Activated T-helper 1 cell treated with anti-CD3 and anti-CD28 coated beads, Interleukin-2, amount 50 U/mL, for 16 hours (primary cell): ENCODE measurements at regions not wholly inside any gene's neighbourhood (a gene's known extent, or its start where the extent isn't known, plus 50 kb on each side); places are given as distances from the start of the nearest gene placed in this dataset.

Source experiments
- DNase-seq, 2 donors: peaks; one replicate each; pipeline ENCODE4 v3.0.0-alpha.2; 2020; ENCODE audit warnings: low read depth in 1 of 2, low spot score in 1 of 2

DNA sequence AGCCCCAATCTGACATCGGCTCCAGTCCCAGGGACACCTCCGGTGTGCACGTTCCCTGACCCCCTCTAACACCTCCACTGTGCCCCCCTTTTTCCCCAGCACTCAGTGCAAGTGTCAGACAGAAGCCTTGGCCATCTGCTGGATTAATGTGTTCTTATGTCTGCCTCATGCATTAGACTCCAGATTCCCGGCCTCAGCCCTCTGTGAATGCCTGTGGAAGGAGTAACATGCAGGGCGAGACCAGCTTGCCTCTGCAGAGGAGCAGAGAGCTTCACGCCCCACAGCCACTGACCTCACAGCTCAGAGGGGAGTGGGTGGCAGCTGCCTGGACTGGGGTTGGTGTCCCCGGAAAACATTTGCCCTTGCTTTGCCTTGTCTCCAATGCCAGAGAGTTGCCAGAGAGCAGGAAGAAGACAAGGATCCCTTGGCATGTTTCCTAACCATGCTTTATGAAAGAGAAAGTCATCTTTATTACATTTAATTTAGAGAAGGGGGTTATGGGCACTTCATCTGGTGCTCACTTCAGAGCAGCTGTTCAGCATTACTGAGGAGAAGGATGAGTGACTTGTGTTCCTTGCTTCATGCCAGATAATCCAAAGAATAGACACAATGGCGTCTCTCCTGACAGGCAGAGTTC, 91.6 kb upstream of the CXCL12 start:
- DNase-seq: no peak

DNA sequence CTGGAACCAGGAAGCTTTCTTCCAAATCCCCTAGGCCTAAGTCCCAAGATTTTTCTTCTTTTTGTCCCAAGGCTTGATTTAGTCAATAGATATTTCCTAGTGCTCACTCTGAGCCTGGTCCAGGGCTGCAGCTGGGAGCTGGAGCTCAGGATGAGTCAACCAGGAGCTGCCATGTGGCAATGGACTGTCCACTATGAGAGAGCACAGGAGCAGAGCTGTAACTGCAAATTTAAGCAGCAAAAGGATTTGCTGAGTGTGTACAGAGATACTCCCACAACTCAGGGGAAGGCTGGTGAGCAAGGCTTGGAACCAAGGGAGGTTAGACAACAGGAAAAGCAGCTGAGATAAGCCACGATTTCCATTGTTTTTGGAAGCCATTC, 92.1 kb upstream of the CXCL12 start:
- no peak for DNase-seq

DNA sequence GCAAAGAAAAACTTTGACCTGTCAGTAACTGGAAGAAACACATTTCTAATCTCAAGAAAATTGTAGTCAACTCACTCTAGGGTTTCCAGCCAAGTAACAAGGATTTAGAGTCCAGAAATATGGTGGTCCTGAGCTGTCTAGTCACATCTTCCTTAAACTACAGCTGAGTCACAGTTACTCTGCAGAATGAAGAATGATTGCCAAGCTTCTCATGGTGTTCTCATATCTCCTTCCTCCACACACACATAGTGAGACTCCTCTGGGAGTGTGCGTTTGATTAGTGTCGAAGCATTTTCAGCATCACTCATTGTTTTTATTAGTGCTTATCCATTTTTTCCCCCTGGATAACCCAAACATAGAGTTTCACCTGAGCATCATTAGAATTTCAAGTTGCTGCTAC, 93.1 kb upstream of the CXCL12 start:
- DNase-seq: no peak

DNA sequence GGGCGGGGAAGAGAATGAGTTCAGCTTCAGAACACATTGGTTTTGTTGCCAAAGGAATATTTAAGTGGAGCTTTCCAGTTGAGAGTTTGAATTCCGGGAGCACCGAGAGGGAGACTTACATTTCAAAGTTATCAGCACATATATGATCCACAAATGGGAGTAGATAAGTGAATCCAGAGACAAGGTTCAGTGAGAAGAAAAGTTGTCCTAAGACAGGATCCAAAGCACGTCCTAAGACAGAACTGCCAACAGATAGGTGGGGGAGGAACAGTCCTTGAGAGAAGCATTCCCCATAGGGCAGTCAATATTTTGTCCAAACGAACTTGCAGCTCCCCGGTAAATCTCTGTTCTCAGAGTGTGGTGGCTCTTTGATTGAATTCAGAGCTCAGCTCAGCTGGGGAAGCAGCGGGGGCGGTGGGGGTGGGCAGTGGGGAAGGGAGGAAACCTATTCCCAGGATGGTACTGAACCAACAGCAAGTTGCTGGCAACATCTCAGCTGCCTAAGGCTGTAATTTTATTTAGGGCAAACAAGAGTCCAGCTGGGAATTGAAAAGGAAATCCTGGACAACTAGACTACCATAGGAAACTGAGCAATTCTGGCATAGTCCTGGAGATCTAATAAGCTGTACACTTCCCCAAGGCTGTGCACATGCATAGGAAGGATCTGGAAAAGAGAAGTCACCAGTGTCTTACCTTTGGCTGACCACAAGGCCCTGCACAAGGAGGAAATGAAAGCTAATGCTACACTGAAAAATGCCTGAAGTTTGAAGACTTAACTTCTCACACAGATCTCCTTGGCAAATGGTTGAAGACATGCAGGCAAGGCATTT, 94.2 kb upstream of the CXCL12 start:
- DNase-seq: no peak

DNA sequence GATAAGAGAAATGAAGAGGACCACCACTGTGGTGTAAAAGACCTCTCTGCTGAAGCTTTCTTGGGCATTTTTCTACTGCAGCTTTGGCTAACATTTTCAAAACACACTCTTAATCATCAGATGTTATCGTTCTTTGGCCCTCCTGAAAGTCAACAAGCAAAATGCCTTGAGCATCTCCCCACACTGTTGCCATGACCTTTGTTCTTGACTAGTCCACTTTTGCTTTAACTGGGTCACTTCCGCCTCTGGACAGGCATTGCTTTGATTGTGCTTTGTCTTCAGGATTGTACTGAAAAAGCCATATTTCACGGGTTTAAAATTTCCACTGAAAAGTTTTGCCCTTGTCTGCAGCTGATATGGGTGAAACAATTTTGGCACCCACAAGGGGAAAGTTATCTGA, 107.8 kb upstream of the CXCL12 start:
- DNase-seq: no peak

DNA sequence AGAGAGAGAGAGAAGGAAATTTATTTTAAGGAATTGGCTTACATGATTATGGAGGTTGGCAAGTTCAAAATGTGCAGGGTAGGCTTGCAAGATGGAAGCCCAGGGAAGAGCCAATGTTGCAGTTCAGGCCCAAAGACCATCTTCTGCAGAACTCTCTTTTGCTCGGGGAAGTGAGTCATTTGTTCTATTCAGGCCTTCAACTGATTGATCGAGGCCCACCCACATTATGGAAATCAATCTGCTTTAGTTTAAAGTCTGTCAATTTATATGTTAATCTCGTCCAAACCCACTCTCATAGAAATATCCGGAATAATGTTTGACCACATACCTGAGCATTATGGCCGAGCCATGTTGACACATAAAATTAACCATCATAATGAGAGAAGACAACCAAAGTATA, 113.3 kb upstream of the CXCL12 start:
- no peak for DNase-seq

DNA sequence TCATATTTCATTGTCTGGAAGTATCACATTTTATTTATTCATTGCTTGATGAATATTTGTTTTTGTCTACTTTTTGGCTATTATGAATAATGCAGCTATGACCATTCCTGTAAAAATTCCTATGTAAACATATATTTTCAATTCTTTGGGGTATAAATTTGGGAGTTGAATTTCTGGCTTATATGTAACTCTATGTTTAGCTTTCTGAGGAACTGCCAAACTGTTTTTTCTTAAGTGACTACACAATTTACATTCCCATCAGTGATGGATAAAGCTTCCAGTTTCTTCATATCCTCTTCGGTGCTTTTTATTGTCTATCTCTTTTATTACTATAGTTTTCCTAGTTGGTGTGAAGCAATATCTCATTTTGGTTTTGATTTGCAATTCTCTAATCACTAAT, 115.6 kb upstream of the CXCL12 start:
- no peak for DNase-seq

DNA sequence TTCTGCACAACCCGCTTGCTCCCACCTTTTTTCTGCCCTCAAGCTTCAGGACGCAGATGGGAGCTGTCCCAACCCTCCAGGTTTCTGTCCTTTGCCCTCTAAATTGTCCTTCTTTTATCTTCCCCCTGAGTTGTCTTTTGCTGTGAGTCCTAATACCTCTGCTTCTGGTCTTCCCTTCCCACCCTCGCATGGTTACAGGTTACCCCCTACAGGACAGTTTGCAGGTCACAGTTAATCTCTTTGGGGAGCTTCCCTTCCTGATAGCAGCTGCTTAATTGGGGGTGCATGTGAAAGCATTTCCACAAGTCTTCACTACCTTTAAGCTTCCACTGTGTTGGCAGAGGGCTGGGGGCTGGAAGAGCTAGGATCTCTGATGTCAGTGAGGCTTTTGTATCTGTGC, 121.5 kb upstream of the CXCL12 start:
- DNase-seq: no peak

DNA sequence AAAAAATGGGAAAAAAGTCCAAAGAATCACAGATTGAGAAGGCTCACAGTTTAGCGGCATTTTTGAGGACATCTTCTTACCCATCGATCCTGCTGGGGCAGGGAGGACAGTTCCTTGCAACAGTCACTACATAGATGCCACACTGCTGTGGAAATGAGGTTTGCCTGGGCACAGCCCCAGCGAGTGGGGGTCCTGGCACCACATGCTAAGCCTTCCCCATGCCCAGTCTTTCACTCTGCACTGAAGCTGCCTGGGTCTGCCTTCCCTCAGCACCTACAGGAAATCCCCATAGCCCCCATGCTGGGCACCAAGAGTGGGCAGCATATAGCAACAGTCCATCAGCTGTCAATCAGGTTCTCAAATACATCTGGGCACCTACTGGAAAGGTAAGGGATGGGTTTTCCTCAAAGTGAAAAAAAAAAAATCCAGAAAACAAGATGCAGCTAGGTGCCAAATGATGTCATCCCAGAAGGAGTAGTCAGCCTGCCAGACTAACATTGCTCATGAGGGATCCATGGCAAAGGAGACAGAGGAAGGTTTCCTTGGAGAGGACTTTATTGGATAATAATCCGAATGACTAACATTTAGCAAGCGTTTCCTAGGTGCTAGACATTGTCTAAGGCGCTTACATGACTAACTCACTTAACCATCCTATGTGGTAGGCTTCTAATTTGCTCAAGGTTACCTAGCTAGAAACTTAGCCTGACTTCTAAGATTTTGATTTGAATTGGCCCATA, 125.7 kb upstream of the CXCL12 start:
- no peak for DNase-seq

DNA sequence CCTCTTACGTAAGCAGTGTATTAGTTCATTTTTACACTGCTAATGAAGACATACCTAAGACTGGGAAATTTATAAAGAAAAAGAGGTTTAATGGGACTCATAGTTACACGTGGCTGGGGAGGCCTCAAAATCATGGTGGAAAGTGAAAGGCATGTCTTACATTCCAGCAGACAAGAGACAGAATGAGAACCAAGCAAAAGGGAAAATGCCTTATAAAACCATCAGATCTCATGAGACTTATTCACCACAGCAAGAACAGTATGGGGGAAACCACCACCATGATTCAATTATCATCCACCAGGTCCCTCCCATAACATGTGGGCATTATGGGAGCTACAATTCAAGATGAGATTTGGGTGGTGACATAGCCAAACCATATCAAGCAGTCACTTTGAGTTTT, 126.3 kb upstream of the CXCL12 start:
- no peak for DNase-seq

DNA sequence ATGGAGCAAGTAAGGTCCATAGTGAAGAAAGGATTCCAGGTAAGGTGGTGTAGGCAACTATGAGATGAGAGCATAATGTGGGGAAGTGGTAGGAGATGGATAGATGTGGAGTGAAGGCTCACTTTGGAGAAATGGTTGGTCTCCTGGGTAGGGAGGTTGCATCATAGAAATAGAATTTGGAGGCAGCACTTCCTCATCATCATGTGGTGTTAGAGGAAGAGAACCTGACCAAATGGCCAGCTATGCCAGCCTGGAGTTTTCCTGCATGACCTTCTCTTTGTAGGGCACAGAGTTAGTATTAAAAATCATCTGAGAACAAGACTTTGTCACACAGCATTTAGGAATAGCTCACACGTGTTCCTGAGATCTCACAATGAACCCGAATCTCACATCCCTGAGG, 126.7 kb upstream of the CXCL12 start:
- DNase-seq: no peak

DNA sequence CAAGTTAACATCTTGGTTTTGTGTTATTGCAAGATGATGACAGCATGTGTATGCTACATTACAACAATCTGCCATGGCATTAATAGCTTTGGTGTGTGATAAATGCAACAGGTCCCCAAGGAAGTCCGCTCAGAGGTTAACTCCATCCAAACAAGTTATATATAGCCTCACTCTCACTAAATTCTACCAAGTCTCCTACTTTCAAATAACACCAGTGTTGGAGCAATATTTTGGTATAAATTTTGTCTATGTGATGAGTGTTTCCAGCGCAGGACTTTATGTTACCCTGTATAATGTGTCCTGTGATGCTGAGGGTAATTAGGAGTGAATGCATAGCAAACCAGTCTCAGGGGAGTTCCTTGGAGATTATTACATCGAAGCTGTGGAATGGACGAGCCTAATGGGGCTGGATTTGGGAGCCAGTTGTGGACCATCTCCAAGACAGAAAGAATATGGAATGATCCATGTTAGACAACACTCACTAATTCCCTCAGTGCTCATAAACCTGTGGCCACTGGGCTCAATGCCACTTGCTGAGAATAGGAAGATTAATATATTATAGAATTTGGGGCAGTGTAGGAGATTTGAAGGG, 127.6 kb upstream of the CXCL12 start:
- no peak for DNase-seq

DNA sequence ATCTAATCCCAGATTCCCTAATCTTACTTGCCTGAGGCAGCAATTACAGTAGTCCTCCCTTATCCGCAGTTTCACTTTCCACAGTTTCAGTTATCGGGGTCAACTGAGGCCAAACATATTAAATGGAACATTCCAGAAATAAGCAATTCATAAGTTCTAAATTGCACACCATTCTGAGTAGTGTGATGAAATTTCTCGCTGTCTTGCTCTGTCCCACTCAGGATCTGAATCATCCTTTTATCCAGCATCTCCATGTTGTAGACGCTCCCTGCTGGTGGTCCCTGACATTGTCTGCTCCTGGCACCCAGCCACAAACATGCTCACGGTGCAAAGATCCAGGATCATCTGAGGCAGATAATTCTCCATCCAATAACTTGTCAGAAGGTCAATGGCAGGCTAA, 128.7 kb upstream of the CXCL12 start:
- DNase-seq: no peak

DNA sequence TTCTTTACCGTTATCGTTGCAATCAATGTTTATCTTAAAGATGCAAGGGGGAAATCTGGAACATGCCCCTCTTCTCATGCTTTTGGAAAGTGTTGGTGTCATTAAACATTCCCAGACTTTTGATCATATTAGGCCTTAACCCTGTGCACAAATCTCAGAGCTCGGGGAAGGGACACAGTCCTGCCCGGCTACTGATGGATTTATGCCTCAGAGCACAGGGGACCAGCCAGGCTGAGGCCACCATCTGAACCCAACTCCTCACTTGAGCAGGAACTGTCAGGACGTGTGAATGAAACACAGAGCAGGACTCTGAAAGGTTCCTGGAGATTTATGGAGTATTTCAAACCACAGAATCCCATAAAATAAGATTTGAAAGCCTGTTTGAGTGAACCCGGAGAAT, 132.0 kb upstream of the CXCL12 start:
- no peak for DNase-seq

DNA sequence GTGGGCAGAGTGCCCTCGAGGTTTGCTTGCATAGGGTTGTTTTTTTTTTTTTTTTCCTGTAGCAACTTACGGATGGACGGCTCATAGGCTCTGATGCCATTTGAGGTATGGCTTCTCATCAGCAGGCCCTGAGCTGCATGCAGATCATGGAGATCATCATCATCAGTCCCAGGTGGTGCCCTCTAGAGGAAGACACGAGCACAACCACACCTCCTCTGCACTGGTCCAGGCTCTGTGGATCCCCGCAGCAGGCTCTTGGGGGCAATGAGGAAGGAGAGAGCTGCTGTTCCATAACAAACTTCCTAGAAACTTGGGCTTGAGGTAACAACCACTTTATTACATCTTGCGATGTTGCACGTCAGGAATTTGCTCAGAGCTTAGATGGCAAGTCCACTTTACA, 132.7 kb upstream of the CXCL12 start:
- no peak for DNase-seq

DNA sequence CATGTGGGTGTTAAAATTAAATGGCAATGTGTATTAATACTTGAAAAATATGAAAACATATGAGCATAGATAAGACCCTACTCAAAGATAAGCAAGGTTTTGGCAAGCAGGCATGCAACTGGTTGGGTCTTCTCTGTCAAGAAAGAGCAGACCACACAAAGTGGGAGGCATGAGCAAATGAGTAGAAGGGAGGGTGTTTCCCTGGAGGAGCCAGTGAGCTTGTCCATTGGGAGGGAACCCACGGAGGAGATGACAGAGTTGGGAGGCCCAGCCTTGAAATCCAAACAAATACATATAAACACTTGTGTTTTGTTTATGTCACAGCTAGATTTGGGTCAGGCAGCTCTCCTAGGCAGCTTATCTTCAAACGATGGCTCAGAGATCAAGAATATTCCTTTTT, 134.5 kb upstream of the CXCL12 start:
- no peak for DNase-seq

DNA sequence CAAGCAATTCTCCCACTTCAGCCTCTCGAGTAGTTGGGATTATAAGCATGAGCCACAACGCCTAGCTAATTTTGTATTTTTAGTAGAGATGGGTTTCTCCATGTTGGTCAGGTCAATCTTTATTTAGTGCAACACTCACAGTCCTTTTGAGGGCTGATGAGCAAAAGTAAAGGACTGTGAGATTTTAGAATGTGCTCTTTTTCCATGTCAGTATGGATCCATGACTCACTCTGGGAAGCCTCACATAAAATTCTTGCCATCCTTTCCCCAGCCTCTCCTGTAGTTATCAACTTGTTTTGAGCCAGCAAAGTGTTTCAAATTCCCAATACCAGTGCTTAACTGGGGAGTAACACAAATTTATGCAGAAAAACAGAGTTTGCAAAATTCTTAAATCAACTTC, 135.8 kb upstream of the CXCL12 start:
- no peak for DNase-seq

DNA sequence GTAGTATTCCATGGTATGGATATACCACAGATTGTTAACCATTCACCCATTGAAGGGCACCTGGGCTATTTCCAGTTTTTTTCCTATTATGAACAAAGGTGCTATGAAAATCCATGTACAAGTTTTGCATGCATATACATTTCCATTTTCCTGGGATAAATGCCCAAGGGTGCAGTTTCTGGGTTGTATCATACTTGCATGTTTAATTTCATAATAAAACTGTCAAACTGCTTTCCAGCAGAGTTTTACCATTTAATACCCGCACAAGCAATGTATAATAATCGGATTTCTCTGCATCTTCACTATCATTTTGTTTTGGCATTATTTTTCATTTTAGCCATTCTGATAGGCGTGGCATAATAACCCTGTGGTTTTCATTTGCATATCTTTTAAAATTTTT, 154.3 kb upstream of the CXCL12 start:
- DNase-seq: no peak

DNA sequence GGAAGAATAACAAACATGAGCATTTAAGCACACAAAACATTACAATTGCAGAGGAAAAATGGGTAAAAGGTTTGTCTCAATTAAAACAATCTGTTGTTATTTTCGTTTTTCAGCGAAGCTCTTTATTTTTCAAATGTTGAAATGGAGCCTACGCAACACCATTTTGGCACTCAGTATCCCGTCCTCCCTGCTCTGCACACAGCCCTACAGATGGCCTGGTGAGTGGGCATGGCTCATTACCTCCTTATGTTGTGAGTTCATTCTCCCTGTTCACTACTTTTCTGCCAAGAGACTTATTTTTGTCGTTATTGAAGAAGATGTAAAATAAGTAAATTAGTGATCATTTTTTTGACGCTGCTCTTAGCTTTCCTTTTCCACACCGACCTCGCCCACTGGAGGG, 167.8 kb upstream of the CXCL12 start:
- DNase-seq: no peak

DNA sequence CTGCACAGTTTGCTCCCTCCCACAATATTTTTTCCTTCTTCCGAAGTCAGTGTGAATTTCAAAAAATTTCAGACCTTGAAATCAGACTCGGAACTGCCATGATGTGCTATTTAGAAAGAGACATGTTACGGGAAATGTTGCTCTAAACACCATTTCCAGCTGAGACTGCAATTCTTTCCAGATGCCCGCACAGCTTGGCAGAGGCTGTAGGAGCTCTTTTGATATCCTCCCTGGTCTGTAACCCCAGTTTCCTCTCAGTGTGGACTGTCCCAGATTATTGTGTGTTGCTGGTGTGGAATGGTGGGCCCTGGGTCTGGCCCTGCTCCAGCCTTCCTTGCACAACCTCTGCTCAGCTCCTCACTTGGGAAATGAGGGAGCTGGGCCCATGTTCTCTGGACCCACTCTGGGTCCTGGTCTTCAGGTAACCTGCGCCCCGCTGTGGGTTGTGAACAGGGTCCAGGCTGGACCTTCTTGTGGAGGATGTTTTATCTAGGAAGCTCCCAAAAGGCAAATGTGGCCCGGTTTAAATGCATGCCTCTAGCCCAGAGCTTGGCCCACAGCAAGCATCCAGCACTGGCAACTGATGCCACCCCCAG, 172.8 kb upstream of the CXCL12 start:
- no peak for DNase-seq

DNA sequence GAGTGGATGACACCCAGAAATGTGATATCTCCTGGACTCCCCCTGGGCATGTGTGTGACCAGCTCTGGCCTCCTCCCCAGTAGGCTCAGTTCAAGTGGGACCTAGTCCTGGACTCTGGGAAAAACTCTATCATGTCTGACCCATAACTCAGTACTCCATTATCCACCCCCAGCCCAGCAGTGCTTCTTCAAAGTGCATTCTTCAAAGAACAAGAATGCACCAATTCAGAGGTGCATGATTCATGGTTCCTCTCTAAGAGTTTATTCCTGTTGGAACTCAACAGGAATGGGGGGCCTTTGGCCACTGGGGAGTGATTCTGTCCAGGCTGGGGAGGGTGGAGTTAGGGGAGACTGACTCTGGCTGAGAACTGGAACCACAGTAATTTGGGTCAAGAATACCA, 173.6 kb upstream of the CXCL12 start:
- no peak for DNase-seq

DNA sequence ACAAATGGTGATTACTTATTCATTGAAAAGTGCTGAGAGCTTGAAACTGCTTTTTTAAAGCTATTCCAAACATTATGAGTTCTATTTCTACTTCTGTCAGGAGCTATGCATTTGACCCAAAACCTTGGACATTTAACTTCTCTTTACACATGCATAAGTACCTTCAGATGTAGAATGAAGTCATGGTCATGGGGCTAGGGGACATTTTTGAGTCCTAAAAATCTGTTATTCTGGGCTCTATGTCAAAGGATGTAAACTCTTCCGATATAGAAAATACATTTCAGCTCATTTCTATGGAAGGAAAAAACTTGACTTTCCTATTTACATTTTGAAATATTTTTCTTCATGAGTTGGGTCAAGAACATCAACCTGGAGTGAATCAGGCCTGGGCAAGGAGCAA, 179.5 kb upstream of the CXCL12 start:
- no peak for DNase-seq
